ENCODE measurements at regions not wholly inside any gene's neighbourhood (a gene's known extent, or its start where the extent isn't known, plus 50 kb on each side); places are given as distances from the start of the nearest gene placed in this dataset.

DNA sequence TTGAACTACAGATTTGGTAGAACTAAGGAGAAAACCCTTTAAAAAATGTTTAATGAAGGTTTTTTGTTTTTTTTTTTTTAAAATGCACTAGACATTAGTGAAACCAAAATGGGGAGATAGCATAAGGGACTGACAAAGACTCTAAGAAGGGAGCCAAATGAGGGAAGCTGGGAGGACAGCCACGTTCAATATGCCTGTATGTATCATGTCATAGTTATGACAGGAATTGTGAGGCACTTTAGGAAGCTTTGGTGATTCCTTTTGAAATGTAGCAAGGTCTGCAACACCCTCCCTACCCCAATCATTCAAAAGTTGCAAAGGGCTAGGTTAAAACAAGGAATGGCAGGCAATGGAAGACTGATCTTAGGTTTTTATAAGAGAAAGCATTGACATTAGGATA lies 526.0 kb downstream of the TLL1 start:
- FAIRE-seq (no peak), DNase-seq (ENCODE audit: insufficient read length, low spot score) (no peak)
- TF ChIP-seq, protein P1, sequence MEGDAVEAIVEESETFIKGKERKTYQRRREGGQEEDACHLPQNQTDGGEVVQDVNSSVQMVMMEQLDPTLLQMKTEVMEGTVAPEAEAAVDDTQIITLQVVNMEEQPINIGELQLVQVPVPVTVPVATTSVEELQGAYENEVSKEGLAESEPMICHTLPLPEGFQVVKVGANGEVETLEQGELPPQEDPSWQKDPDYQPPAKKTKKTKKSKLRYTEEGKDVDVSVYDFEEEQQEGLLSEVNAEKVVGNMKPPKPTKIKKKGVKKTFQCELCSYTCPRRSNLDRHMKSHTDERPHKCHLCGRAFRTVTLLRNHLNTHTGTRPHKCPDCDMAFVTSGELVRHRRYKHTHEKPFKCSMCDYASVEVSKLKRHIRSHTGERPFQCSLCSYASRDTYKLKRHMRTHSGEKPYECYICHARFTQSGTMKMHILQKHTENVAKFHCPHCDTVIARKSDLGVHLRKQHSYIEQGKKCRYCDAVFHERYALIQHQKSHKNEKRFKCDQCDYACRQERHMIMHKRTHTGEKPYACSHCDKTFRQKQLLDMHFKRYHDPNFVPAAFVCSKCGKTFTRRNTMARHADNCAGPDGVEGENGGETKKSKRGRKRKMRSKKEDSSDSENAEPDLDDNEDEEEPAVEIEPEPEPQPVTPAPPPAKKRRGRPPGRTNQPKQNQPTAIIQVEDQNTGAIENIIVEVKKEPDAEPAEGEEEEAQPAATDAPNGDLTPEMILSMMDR (IDR thresholded peaks at IDR 0.05; ENCODE audit: insufficient read depth, missing control alignments) = no peak

DNA sequence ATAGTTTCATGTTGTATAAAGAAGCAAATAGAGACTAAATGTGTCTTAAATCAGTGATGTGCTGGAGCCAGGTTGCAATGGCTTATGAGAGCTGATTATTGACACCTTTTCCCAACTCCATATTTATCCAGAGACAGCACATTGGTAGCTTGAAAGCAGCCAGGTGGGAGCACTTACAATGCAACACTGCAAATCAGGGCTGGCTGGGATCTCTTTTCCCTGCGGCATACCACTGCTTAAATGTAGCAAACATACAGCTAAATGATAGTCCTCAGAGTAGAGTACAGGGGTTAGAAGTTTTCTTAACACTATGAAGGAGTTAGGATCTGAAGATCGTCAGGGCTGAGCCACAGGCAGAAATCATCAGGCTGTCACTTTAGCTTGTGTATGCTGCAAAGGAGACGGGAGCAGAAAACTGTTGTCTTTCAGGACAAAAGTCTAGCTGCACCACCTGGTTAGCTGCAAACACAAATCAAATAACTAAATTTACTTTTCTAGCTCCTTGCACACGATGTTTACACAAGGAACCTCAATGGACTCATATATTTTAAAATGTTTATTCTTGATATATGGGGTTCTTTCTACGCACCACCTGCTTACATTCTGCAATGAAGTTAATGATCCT lies 527.3 kb downstream of the TLL1 start:
- FAIRE-seq (no peak), DNase-seq (ENCODE audit: insufficient read length, low spot score) (no peak)
- TF ChIP-seq, protein P1 (IDR thresholded peaks at IDR 0.05; ENCODE audit: insufficient read depth, missing control alignments) = no peak

DNA sequence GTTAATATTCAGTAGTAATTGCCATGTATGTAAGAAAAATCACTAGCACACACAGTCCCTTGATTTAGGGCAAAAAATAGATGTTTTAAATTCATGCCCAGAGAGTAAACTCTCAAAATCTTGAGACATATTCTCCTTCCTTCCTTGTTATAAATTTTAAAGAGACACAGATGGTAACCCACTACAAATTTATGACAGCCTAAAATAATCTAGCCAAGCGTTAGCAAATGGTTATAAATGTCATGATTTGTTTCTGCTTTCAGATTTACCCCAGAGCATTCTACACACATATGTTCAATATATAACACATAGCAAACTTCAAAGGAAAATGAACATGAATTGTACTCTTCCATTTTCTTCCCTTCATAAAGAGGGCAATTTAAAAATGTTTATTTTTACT lies 540.3 kb downstream of the TLL1 start:
- no peak for FAIRE-seq
- DNase-seq (ENCODE audit: insufficient read length, low spot score) = no peak
- TF ChIP-seq, protein P1 (IDR thresholded peaks at IDR 0.05; ENCODE audit: insufficient read depth, missing control alignments) = no peak

DNA sequence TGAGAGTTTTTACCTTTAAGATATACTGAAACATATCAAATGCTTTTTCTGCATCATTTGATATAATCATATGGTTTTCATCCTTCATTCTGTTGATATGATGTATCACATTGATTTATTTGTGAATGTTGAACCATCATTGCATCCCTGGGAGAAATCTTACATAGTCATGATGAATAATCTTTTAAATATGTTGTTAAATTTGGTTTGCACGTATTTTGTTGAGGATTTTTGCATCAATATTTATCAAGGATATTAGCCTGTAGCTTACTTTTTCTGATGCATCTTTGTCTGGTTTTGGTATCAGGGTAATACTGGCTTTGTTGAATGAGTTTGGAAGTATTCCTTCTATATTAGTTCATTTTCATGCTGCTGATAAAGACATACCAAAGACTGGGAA lies 541.4 kb downstream of the TLL1 start:
- no peak for DNase-seq (ENCODE audit: insufficient read length, low spot score)
- TF ChIP-seq, protein P1 (IDR thresholded peaks at IDR 0.05; ENCODE audit: insufficient read depth, missing control alignments) = no peak
- FAIRE-seq = no peak

DNA sequence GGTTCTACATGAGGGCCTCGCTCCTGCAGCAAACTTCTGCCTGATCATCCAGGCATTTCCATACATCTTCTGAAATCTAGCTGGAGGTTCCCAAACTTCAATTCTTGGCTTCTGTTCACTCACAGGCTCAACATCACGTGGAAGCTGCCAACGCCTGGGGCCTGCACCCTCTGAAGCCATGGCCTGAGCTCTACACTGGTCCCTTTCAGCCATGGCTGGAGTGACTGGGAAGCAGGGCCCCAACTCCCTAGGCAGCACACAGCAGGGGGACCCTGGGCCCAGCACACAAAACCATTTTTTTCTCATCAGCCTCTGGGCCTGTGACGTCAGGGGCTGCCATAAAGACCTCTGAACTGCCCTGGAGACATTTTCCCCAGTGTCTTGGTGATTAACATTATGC lies 542.7 kb downstream of the TLL1 start:
- DNase-seq (ENCODE audit: insufficient read length, low spot score) (no peak), FAIRE-seq (no peak)
- TF ChIP-seq, protein P1 (IDR thresholded peaks at IDR 0.05; ENCODE audit: insufficient read depth, missing control alignments) = no peak

DNA sequence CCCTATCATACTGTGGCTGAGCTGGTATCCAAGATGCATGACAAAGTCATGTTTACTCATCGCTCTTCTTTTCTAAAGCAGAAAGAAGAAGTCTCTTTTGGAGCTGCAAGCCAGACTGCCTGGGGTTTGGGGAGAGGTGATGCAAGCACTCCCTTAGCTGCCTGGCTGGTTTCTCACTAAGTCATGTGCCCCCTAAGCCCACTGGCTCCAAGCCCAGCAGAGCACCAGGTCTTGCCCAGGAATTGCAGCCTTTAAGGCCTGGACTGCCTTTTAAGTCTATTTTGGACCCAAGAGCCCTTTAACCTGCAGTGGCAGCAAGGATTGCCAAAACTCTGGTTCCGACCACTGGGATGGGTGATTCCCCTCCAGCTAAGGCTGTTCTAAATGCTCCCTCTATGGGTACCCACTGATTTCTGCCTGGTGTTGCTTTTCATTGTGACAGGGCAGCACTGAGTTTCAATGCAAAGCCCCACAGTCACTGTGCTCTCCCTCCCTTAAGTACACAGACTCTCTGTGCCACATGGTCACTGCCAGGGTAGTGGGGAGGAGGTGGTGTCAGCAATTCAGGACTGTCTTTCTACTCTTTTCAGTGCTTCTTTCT lies 548.6 kb downstream of the TLL1 start:
- DNase-seq (ENCODE audit: insufficient read length, low spot score) (no peak), FAIRE-seq (no peak)
- TF ChIP-seq, protein P1 (IDR thresholded peaks at IDR 0.05; ENCODE audit: insufficient read depth, missing control alignments) = no peak

DNA sequence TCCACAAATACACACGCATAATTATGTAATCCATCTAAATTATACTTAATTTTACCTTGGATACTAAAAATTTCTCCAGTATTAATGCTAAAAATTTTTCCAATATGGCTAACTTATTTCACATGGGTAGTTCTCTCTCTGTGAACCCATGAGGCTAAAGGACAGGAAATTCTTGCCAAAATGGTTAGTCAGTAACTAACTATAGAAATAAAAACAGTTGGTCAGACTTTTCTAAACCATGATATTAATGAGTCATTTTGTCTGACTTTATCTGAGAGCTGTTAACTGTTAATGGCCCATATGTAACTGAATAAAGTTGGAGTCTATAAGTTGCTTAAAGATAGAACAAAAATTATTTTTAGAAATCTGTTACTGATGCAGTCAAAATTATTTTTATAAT lies 549.4 kb downstream of the TLL1 start:
- FAIRE-seq (no peak), DNase-seq (ENCODE audit: insufficient read length, low spot score) (no peak)
- TF ChIP-seq, protein P1 (IDR thresholded peaks at IDR 0.05; ENCODE audit: insufficient read depth, missing control alignments) = no peak

Data from D721Med (cell line).